ENCODE measurements at regions not wholly inside any gene's neighbourhood (a gene's known extent, or its start where the extent isn't known, plus 50 kb on each side); places are given as distances from the start of the nearest gene placed in this dataset.

GRCh38 chr11:119853581-119854360 is 124.8 kb upstream of the NECTIN1 start:
- no peak for DNase-seq (ENCODE audit: low read depth, low spot score)
- TF ChIP-seq, protein P1, sequence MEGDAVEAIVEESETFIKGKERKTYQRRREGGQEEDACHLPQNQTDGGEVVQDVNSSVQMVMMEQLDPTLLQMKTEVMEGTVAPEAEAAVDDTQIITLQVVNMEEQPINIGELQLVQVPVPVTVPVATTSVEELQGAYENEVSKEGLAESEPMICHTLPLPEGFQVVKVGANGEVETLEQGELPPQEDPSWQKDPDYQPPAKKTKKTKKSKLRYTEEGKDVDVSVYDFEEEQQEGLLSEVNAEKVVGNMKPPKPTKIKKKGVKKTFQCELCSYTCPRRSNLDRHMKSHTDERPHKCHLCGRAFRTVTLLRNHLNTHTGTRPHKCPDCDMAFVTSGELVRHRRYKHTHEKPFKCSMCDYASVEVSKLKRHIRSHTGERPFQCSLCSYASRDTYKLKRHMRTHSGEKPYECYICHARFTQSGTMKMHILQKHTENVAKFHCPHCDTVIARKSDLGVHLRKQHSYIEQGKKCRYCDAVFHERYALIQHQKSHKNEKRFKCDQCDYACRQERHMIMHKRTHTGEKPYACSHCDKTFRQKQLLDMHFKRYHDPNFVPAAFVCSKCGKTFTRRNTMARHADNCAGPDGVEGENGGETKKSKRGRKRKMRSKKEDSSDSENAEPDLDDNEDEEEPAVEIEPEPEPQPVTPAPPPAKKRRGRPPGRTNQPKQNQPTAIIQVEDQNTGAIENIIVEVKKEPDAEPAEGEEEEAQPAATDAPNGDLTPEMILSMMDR (IDR thresholded peaks at IDR 0.05; ENCODE audit: insufficient read depth, low read length, missing control alignments) = no peak
- POLR2A ChIA-PET = no interaction called here
- no peak overlapping the region for H3K4me3 ChIP-seq (ENCODE audit: low read depth, low read length)
- CTCF ChIA-PET = no interaction called here

DNA sequence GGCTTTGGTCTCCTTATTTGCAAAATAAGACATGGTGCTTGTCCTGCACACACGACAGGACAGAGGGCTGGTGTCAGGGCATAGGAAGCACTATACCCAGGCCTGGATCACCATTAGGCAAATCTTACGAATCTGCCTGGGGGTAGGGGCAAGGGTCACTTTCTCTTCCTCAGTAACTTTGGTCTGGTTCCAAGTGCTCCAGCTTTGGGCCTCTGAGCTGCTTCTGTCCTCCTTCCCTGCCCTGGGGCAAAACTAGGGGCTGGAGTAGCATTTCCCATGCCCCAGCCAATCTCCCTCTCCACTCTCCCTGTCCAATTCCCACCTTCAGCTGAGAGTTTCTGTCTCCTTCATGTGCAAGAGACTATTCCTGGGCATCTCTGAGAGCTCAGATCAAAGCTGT is 123.7 kb upstream of the NECTIN1 start:
- POLR2A ChIA-PET = no interaction called here
- no peak overlapping the region for H3K4me3 ChIP-seq (ENCODE audit: low read depth, low read length)
- DNase-seq (ENCODE audit: low read depth, low spot score) = no peak

DNA sequence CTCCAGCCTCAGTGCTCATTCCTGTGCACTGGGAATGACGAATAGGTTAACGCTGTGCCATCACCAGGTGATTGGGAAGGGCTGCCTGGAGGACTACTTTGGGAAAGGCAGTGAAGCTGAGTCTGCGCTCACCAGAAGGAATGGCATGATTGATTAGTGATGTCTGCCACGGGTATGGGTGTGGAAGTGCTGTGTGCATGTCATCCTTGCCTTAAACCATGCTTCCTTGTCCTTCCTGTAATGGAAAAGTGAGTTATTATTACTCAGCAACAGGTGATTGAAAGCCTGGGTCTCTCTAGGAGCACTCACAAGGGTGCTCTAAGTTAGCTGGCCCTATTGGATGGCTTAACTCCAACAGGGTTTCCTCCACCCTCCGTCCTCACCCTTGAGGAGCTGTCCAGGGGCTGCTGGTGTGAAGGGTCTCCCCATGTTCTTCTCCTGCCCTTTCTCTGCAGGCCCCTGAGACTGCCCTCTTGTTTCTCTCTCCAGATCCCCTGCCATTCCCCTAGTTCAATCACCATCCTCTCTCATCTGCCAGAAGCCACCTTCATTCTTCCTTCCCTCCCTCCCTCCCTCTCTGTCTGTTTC is 121.9 kb upstream of the NECTIN1 start:
- ChIA-PET POLR2A (interaction anchor here (0.9 kb wide), 1 partner anchor 89 kb away, joined by 3 read pairs; no protein-coding TSS in a partner anchor), CTCF (no interaction called here)
- no peak overlapping the region for H3K4me3 ChIP-seq (ENCODE audit: low read depth, low read length)
- no peak for DNase-seq (ENCODE audit: low read depth, low spot score)
- TF ChIP-seq, protein P1 (IDR thresholded peaks at IDR 0.05; ENCODE audit: insufficient read depth, low read length, missing control alignments) = no peak

More for the DNA sequence above, 123.7 kb upstream of the NECTIN1 start:
- TF ChIP-seq, protein P1 (IDR thresholded peaks at IDR 0.05; ENCODE audit: insufficient read depth, low read length, missing control alignments) = no peak
- CTCF ChIA-PET = no interaction called here

DNA sequence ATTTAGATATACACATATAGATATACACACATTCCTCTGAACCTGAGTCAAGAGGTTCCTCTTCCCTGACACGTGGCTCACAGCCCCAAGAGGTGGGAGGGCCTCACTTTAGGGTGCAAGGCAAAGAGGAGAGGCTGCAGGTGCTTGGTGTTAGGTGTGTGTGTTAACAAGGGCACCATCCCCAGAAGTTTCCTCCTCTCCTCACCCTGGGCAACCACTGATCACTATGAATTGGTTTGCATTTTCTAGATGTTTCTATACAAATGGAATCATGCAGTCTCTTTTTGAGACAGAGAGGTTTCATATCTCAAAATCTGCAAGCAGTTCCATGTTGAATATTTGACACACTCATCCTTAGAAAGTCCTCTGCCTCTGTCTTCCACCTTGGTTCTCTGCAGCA is 120.9 kb upstream of the NECTIN1 start:
- CTCF ChIA-PET = no interaction called here
- POLR2A ChIA-PET = no interaction called here
- DNase-seq (ENCODE audit: low read depth, low spot score) = no peak
- H3K4me3 ChIP-seq (ENCODE audit: low read depth, low read length) = no peak overlapping the region
- TF ChIP-seq, protein P1 (IDR thresholded peaks at IDR 0.05; ENCODE audit: insufficient read depth, low read length, missing control alignments) = no peak

DNA sequence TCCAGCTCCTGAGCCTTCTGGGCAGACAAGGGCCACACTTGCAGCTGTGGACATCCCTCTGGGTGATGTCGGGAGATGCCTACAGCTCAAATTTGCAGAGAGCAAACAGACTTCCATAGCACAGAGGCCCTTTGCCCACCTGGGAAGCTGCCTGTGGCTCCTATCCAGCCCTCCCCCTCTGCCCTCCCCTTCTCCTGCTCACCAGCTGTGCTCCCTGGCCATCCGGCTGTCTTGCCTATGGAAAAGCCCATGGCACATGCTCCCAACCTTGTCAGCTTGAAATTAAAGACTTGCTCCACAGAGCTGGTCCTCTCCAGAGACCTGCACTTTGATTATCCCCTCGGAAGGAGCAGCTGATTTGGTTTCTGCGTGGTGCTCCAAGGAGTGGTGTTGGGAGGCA is 118.9 kb upstream of the NECTIN1 start:
- POLR2A ChIA-PET = no interaction called here
- DNase-seq (ENCODE audit: low read depth, low spot score) = no peak
- H3K4me3 ChIP-seq (ENCODE audit: low read depth, low read length) = no peak overlapping the region
- TF ChIP-seq, protein P1 (IDR thresholded peaks at IDR 0.05; ENCODE audit: insufficient read depth, low read length, missing control alignments) = no peak
- CTCF ChIA-PET = no interaction called here

- POLR2A ChIA-PET = no interaction called here
Measured at GRCh38 chr11:119846374-119846773, 117.4 kb upstream of the NECTIN1 start.

More at GRCh38 chr11:119846374-119846773, 117.4 kb upstream of the NECTIN1 start:
- no peak for DNase-seq (ENCODE audit: low read depth, low spot score)
- TF ChIP-seq, protein P1 (IDR thresholded peaks at IDR 0.05; ENCODE audit: insufficient read depth, low read length, missing control alignments) = no peak
- CTCF ChIA-PET = interaction anchor here (0.8 kb wide), 1 partner anchor 456 kb away, joined by 3 read pairs; no protein-coding TSS in a partner anchor
- no peak overlapping the region for H3K4me3 ChIP-seq (ENCODE audit: low read depth, low read length)
